ENCODE measurements at regions not wholly inside any gene's neighbourhood (a gene's known extent, or its start where the extent isn't known, plus 50 kb on each side); places are given as distances from the start of the nearest gene placed in this dataset.
"Not testable (repeated sequence)": the region's sequence is repeated elsewhere in the genome, so short reads cannot be mapped to it uniquely, and the experiment has no call there.

DNA sequence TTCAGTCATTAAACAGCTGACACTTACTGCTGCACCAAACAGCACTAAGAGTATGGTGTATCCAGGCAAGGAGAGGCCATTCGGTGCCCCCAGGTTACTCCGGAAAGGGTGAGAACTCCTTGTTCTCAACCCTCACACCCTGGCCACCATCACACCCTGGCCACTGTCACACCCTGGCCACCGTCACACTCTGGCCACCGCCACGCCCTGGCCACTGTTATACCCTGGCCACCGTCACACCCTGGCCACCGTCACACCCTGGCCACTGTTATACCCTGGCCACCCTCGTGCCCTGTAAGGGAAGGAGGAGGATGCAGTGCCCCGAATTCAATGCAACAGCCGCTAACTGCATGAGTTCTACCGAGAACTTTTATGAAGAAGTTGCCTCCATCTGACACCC, 644.4 kb downstream of the TBC1D22A start:
- TF ChIP-seq, protein P1, sequence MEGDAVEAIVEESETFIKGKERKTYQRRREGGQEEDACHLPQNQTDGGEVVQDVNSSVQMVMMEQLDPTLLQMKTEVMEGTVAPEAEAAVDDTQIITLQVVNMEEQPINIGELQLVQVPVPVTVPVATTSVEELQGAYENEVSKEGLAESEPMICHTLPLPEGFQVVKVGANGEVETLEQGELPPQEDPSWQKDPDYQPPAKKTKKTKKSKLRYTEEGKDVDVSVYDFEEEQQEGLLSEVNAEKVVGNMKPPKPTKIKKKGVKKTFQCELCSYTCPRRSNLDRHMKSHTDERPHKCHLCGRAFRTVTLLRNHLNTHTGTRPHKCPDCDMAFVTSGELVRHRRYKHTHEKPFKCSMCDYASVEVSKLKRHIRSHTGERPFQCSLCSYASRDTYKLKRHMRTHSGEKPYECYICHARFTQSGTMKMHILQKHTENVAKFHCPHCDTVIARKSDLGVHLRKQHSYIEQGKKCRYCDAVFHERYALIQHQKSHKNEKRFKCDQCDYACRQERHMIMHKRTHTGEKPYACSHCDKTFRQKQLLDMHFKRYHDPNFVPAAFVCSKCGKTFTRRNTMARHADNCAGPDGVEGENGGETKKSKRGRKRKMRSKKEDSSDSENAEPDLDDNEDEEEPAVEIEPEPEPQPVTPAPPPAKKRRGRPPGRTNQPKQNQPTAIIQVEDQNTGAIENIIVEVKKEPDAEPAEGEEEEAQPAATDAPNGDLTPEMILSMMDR (IDR thresholded peaks at IDR 0.05; ENCODE audit: low read depth, low read length) = no peak

DNA sequence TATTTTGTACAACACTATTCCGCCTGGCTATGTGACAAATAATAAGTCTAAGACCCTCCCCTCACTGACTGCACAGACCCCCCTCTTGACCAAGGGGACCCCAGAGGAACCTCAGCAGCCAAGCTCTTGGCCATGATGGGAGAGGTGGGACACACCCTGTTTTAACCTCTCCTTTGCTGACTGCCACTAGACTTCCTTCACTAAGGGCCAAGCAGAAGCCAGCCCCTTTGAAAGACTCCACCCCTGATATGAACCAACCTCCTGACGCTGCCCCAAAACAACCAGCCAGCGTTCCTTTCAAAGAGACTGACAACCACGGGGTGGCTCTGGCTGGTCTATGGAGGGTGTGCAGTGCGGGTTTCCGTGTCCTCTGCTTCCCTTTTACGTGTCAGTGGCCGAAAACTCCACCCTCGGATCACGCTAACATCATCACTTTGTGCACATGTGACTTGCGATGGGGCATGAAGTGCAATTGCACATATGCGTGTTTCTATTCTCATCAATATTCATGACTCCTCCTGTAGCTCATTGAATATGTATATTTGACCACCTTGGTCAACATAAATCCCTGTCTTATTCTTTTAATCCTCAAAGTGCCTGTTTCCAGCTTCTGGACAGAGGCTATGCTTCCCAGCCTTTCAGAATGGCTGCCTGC, 643.9 kb downstream of the TBC1D22A start:
- TF ChIP-seq, protein P1 (IDR thresholded peaks at IDR 0.05; ENCODE audit: low read depth, low read length) = no peak
- no peak for DNase-seq (ENCODE audit: extremely low read depth, low read depth)

More for the DNA sequence above, 644.4 kb downstream of the TBC1D22A start:
- DNase-seq (ENCODE audit: extremely low read depth, low read depth) = no peak

DNA sequence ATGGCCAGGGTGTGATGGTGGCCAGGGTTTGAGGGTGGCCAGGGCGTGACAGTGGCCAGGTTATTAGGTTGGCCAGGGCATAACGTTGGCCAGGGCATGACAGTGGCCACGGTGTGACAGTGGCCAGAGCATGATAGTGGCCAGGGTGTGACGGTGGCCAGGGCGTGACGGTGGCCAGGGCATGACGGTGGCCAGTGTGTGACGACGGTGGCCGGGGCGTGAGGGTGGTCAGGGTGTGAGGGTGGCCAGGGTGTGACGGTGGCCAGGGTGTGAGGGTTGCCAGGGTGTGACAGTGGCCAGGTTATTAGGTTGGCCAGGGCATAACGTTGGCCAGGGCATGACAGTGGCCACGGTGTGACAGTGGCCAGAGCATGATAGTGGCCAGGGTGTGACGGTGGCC, 642.8 kb downstream of the TBC1D22A start:
- DNase-seq (ENCODE audit: extremely low read depth, low read depth) = not testable (repeated sequence)

DNA sequence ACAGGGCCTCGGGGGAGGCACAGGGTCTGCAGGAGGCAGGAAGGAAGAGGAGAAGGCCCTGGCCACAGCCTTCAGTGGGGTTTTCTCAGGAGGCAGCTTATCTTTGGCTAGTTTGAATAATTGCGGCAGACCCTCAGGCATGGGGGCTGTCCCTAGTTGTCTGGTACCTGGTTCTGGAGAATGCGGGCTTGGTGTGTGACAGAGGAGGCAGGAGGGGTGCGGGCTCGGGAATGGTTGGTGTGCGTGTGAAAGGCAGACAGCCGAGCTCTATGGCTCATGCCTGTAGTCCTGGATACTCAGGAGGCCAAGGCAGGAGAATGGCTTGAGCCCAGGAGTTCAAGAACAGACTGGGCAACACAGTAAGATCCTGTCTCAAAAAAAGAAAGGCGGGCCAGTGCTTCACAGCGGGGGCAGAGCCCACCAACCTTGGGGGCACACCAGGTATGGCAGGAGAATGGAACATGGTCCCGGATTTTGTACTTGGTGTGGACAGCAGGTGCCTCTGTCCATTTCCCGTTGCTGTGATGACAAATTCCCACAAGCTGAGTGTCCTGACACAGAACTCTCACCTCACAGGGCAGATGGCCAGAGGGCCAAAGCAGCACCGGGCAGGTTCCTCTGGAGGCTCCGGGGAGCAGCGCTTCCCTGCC, 640.6 kb downstream of the TBC1D22A start:
- DNase-seq (ENCODE audit: extremely low read depth, low read depth) = no peak
- TF ChIP-seq, protein P1 (IDR thresholded peaks at IDR 0.05; ENCODE audit: low read depth, low read length) = no peak

DNA sequence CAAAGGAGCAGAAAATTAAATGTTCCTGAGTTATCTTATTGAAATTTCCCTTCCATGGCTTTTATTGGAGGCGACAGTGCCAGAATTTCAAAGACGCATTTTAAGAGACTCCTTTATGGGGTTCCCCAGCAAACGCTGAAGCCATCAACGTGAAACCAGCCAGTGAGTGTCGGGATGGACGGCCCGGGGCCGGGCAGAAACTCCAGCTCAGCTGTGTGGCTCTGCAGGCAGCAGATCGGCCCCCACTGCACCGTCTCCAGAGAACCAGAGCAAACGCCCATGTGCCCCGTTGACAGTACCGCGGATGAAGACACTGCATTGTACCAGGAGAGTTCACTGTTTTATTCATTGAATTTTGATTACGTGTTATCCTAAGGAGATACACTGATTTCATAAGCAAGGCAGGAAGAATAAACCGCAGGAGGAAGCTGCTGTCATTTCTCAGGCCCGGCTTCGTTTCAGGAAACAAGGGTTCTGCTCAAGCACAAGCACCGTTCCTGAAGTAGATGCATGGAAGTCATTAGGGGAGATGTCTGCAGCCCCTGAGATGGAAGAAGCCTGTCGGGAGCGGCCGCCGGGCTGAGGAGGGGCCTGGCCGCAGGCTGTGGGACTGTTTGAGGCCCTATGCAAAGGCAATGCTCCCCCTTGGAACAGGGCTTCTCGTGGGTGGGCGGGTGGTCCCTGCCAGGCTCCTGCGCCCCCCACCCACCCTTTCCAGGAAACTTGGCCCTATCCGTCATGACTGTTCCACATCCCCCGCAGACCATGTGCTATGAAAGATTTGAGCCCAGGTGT, 639.7 kb downstream of the TBC1D22A start:
- TF ChIP-seq, protein P1 (IDR thresholded peaks at IDR 0.05; ENCODE audit: low read depth, low read length) = no peak
- no peak for DNase-seq (ENCODE audit: extremely low read depth, low read depth)

DNA sequence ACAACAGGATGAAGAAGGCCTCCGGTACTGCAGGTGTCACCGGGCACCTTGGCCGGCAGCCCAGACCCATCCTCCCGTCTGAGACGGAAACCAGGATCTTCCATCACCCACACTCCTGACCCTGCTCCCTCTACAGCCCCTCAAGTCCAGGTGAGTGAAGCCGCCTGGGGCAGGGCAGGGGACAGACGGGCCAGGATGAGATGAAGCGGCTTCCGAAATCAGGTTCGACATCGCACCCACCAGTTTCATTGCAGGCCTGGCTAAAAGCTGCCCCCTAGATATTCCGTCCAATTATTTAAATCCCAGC, 639.1 kb downstream of the TBC1D22A start:
- DNase-seq (ENCODE audit: extremely low read depth, low read depth) = no peak
- TF ChIP-seq, protein P1 (IDR thresholded peaks at IDR 0.05; ENCODE audit: low read depth, low read length) = no peak

DNA sequence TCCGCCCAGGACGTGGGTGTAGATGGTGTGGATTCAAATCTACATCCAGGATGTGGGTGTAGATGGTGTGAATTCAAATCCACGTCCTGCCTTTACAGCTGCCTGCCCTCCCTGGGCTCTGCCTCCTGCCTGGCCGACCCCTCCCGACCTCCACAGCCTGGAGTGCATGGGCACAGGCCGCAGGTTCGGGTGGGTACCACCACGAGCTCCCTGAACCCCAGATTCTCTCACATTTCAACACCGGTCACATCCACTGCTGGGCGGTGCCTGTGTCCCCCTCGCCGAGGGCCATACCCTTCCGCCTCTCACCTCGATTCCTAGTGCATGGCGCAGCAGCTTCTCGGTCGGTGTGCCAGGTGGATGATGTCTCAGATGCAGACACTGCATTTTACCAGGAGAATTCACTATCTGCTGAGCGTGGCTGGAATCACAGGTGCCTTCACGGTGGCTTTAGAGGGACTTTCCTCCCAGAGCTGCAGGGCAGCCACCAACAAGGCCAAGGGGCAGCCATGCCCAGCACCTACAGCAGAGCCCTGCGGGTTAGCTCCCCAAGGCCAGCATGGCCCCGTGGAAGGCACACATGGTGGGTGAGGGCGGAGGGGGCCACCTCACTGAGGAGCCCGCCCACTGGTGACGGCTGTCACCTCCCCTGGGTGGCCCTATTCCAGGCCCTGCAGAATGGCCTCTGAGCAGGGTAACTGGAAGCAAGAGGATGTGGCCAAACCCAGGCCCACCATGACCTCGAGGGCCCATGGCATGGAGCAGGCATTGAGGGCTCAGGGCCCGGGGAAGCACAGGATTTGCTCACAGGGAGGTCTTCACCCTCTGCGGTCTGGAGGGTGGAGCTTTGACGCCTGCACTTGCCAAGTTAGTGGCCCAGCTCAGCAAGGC, 638.5 kb downstream of the TBC1D22A start:
- no peak for DNase-seq (ENCODE audit: extremely low read depth, low read depth)
- TF ChIP-seq, protein P1 (IDR thresholded peaks at IDR 0.05; ENCODE audit: low read depth, low read length) = no peak

DNA sequence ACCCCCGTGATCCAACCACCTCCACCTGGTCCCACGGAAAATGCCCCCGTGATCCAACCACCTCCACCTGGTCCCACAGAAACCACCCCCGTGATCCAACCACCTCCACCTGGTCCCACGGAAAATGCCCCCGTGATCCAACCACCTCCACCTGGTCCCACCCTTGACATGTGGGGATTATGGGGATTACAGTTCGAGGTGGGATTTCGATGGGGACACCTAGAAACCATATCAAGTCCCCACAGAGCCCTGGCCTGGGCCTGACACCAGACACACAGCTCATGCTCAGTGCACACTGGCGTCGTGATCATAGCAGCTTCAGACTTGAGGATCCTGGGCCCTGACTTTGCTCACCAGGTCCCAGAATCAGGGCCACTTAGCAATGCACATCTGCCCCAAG, 637.7 kb downstream of the TBC1D22A start:
- not testable (repeated sequence) for DNase-seq (ENCODE audit: extremely low read depth, low read depth)
